ENCODE measurements at regions not wholly inside any gene's neighbourhood (a gene's known extent, or its start where the extent isn't known, plus 50 kb on each side); places are given as distances from the start of the nearest gene placed in this dataset.

- TF ChIP-seq CTCF (IDR thresholded peaks at IDR 0.05; ENCODE audit: low read depth, low read length) (no peak), MYC (IDR thresholded peaks at IDR 0.05; ENCODE audit: low read depth, low read length) (no peak)
Measured at GRCh38 chr2:234730066-234730640, 221.7 kb upstream of the SH3BP4 start.
